WTC11 (cell line): ENCODE measurements at regions not wholly inside any gene's neighbourhood (a gene's known extent, or its start where the extent isn't known, plus 50 kb on each side); places are given as distances from the start of the nearest gene placed in this dataset.

Experiments used
- CTCF ChIP-seq: fragments of 200-600 bp; IDR thresholded peaks from 2 replicates; pipeline ENCODE4 v1.8.0; 2022; ENCODE audit warnings: antibody characterized with exemption
- IRF2 ChIP-seq: sonication (generic); formaldehyde crosslinking; IDR thresholded peaks from 2 replicates; pipeline ENCODE4 v1.8.0; 2022; ENCODE audit warnings: low read depth, missing genetic modification reagents, borderline replicate concordance

DNA sequence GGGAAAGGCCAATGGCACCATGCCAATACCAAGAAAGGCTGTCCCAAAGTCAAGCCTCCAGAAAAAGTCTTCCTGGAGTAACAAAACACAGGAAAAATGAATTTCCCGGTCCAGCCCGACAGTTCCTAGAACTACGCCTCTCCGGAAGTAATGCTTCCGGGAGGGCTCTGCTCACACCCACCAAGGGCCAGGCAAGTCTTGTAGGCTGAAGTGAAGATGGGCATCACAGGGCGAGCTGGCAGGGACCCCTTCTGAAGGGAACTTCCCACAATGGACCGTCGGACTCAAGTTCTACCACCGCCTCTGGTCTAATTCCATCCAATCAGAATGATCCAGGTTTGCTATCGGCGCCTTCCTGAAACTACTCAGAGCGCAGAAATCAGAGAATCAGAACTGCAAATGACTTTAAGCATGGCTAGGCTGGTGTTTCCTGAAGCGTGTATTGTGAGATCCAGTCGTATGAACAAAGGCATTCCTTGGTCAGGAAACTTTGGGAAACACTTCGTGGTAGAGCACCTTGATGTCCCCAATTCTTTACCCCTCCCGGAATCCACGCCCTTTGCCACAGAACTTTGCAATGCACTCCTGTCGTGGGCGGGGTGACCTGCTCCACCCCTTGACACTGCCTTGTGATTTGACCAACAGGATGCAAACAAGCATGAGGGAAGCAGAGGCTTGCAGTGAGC is 127.8 kb downstream of the BCOR start:
- TF ChIP-seq CTCF (no peak), IRF2 (CRISPR knock-in tag) (no peak)
